ENCODE measurements at regions not wholly inside any gene's neighbourhood (a gene's known extent, or its start where the extent isn't known, plus 50 kb on each side); places are given as distances from the start of the nearest gene placed in this dataset.

- WGBS (ENCODE audit: insufficient coverage), result 84% methylated on average over 8 of the region's 8 CpGs
- DNase-seq, result no peak
- Histone ChIP-seq H3K27me3 (ENCODE audit: control insufficient read depth, insufficient read depth, low read length) (no peaks in the 10 kb centered on the region), H3K4me1 (ENCODE audit: control insufficient read depth, insufficient read depth, low read length) (peaks cover 5% of the 10 kb centered on the region), H3K9me3 (ENCODE audit: control insufficient read depth, insufficient read depth, low read length) (no peaks in the 10 kb centered on the region), H3K27ac (ENCODE audit: low read length) (no peak overlapping the region), H3K4me3 (ENCODE audit: low read length) (no peak overlapping the region), H3K36me3 (ENCODE audit: control insufficient read depth, insufficient read depth, low read length) (no peaks in the 10 kb centered on the region)
- Mint-ChIP-seq H3K9me3 (no peaks in the 10 kb centered on the region), H3K27ac (no peak overlapping the region), H3K36me3 (no peaks in the 10 kb centered on the region), H3K4me3 (no peak overlapping the region), H3K4me1 (peaks cover 14 to 20% of the 10 kb centered on the region in 2 donors), H3K27me3 (ENCODE audit: low read depth in 2 of 2) (peaks cover 0 to 3% of the 10 kb centered on the region in 2 donors)
- intact Hi-C loops (cut with micrococcal nuclease), result no loop called here
- ATAC-seq, result no peak
- no peak for TF ChIP-seq CTCF (IDR thresholded peaks at IDR 0.05)
Measured at GRCh38 chr12:32024884-32025592, 65.8 kb downstream of the RESF1 start.

- H3K4me3 ChIP-seq (ENCODE audit: low read length), result no peak overlapping the region
- H3K36me3 Mint-ChIP-seq, result no peaks in the 10 kb centered on the region
- H3K9me3 Mint-ChIP-seq, result no peaks in the 10 kb centered on the region
- ATAC-seq (peak in 1 of 3 donors; percentile 55), DNase-seq (peak in 1 of 2 donors; percentile 75)
- H3K36me3 ChIP-seq (ENCODE audit: control insufficient read depth, insufficient read depth, low read length), result no peaks in the 10 kb centered on the region
- H3K4me1 Mint-ChIP-seq, result peaks cover 7 to 14% of the 10 kb centered on the region in 2 donors
- intact Hi-C loops (cut with micrococcal nuclease), result no loop called here
- no peak overlapping the region for H3K27ac ChIP-seq (ENCODE audit: low read length)
- H3K27me3 Mint-ChIP-seq (ENCODE audit: low read depth in 2 of 2), result peaks cover 0 to 3% of the 10 kb centered on the region in 2 donors
- no peak overlapping the region for H3K4me3 Mint-ChIP-seq
- no peak for TF ChIP-seq CTCF (IDR thresholded peaks at IDR 0.05)
- H3K4me1 ChIP-seq (ENCODE audit: control insufficient read depth, insufficient read depth, low read length), result peaks cover 5% of the 10 kb centered on the region
- WGBS (ENCODE audit: insufficient coverage), result 20% methylated on average over 8 of the region's 8 CpGs
- peak overlapping the region in 1 of 2 donors; percentile 11 for H3K27ac Mint-ChIP-seq
- no peaks in the 10 kb centered on the region for H3K27me3 ChIP-seq (ENCODE audit: control insufficient read depth, insufficient read depth, low read length)
- no peaks in the 10 kb centered on the region for H3K9me3 ChIP-seq (ENCODE audit: control insufficient read depth, insufficient read depth, low read length)
Measured at GRCh38 chr12:32025906-32026305, 66.7 kb downstream of the RESF1 start.

- H3K4me1 Mint-ChIP-seq, result peaks cover 7 to 13% of the 10 kb centered on the region in 2 donors
- Histone ChIP-seq H3K4me3 (ENCODE audit: low read length) (no peak overlapping the region), H3K4me1 (ENCODE audit: control insufficient read depth, insufficient read depth, low read length) (peaks cover 5% of the 10 kb centered on the region), H3K27ac (ENCODE audit: low read length) (no peak overlapping the region), H3K36me3 (ENCODE audit: control insufficient read depth, insufficient read depth, low read length) (no peaks in the 10 kb centered on the region), H3K27me3 (ENCODE audit: control insufficient read depth, insufficient read depth, low read length) (no peaks in the 10 kb centered on the region), H3K9me3 (ENCODE audit: control insufficient read depth, insufficient read depth, low read length) (no peaks in the 10 kb centered on the region)
- no peak for DNase-seq
- WGBS (ENCODE audit: insufficient coverage), result 80% methylated on average over 5 of the region's 6 CpGs
- H3K27ac Mint-ChIP-seq, result no peak overlapping the region
- H3K9me3 Mint-ChIP-seq, result no peaks in the 10 kb centered on the region
- TF ChIP-seq CTCF (IDR thresholded peaks at IDR 0.05), result no peak
- H3K4me3 Mint-ChIP-seq, result no peak overlapping the region
- H3K27me3 Mint-ChIP-seq (ENCODE audit: low read depth in 2 of 2), result peaks cover 0 to 3% of the 10 kb centered on the region in 2 donors
- intact Hi-C loops (cut with micrococcal nuclease), result no loop called here
- no peaks in the 10 kb centered on the region for H3K36me3 Mint-ChIP-seq
- ATAC-seq, result no peak
Measured at GRCh38 chr12:32027684-32028365, 68.6 kb downstream of the RESF1 start.
